Mesothelial cell of epicardium (in vitro differentiated cells): ENCODE measurements at regions not wholly inside any gene's neighbourhood (a gene's known extent, or its start where the extent isn't known, plus 50 kb on each side); places are given as distances from the start of the nearest gene placed in this dataset.
A peak's percentile ranks its signal among the peaks of the same experiment; 100 is the strongest.

Source experiments
- DNase-seq, 2 experiments: peaks; one replicate each; pipeline ENCODE4 v3.0.0; 2021; ENCODE audit warnings: low spot score in 2 of 2; ENCODE audit not compliant: unreplicated experiment in 2 of 2
- H3K27ac Mint-ChIP-seq: 2 replicates; pipeline ENCODE4 v1.8.0; 2021; ENCODE audit warnings: mixed read lengths
- H3K27me3 Mint-ChIP-seq: 2 replicates; pipeline ENCODE4 v1.8.0; 2021; ENCODE audit warnings: low read depth, mixed read lengths
- H3K36me3 Mint-ChIP-seq: 2 replicates; pipeline ENCODE4 v1.8.0; 2021; ENCODE audit warnings: mixed read lengths
- H3K4me1 Mint-ChIP-seq: 2 replicates; pipeline ENCODE4 v1.8.0; 2021; ENCODE audit warnings: mixed read lengths
- H3K4me3 Mint-ChIP-seq: 2 replicates; pipeline ENCODE4 v1.8.0; 2021; ENCODE audit warnings: mild to moderate bottlenecking, moderate library complexity, mixed read lengths
- H3K9me3 Mint-ChIP-seq: 2 replicates; pipeline ENCODE4 v1.8.0; 2021; ENCODE audit warnings: mixed read lengths
- CTCF ChIP-seq: fragments of 200-600 bp; sonication (generic); IDR thresholded peaks from one replicate; pipeline ENCODE4 v1.5.0; 2021; ENCODE audit warnings: antibody characterized with exemption; ENCODE audit not compliant: unreplicated experiment

GRCh38 chrX:22689290-22689689, 310.5 kb upstream of the DDX53 start:
- Mint-ChIP-seq H3K9me3 (peaks cover 31% of the 10 kb centered on the region), H3K4me1 (peaks cover 13% of the 10 kb centered on the region), H3K27me3 (no peaks in the 10 kb centered on the region), H3K36me3 (no peaks in the 10 kb centered on the region), H3K27ac (no peak overlapping the region), H3K4me3 (no peak overlapping the region)
- no peak for DNase-seq
- no peak for TF ChIP-seq CTCF

- Mint-ChIP-seq H3K4me1 (peaks cover 13% of the 10 kb centered on the region), H3K9me3 (peaks cover 38% of the 10 kb centered on the region), H3K36me3 (no peaks in the 10 kb centered on the region), H3K4me3 (no peak overlapping the region), H3K27me3 (no peaks in the 10 kb centered on the region), H3K27ac (no peak overlapping the region)
- no peak for TF ChIP-seq CTCF
- no peak for DNase-seq
These were observed 309.6 kb upstream of the DDX53 start for GRCh38 chrX:22690116-22690515.

GRCh38 chrX:22691966-22692565, 307.7 kb upstream of the DDX53 start:
- H3K9me3 Mint-ChIP-seq, result peaks cover 49% of the 10 kb centered on the region
- TF ChIP-seq CTCF, result no peak
- H3K36me3 Mint-ChIP-seq, result no peaks in the 10 kb centered on the region
- H3K27ac Mint-ChIP-seq, result no peak overlapping the region
- no peaks in the 10 kb centered on the region for H3K27me3 Mint-ChIP-seq
- H3K4me3 Mint-ChIP-seq, result no peak overlapping the region
- peaks cover 4% of the 10 kb centered on the region for H3K4me1 Mint-ChIP-seq
- DNase-seq, result no peak

- H3K36me3 Mint-ChIP-seq, result no peaks in the 10 kb centered on the region
- H3K9me3 Mint-ChIP-seq, result peaks cover 64% of the 10 kb centered on the region
- H3K4me3 Mint-ChIP-seq, result no peak overlapping the region
- H3K27ac Mint-ChIP-seq, result no peak overlapping the region
- DNase-seq, result no peak
- H3K4me1 Mint-ChIP-seq, result no peaks in the 10 kb centered on the region
- no peak for TF ChIP-seq CTCF
- H3K27me3 Mint-ChIP-seq, result no peaks in the 10 kb centered on the region
These were observed 301.6 kb upstream of the DDX53 start for GRCh38 chrX:22698151-22698550.

- H3K36me3 Mint-ChIP-seq, result peaks cover 2% of the 10 kb centered on the region
- no peak overlapping the region for H3K4me3 Mint-ChIP-seq
- no peaks in the 10 kb centered on the region for H3K4me1 Mint-ChIP-seq
- H3K27me3 Mint-ChIP-seq, result no peaks in the 10 kb centered on the region
- DNase-seq, result no peak
- H3K27ac Mint-ChIP-seq, result peak overlapping the region; percentile 60
- no peak for TF ChIP-seq CTCF
- H3K9me3 Mint-ChIP-seq, result peaks cover 69% of the 10 kb centered on the region
These were observed 300.1 kb upstream of the DDX53 start for GRCh38 chrX:22699581-22700091.

GRCh38 chrX:22712942-22713341, 286.8 kb upstream of the DDX53 start:
- Mint-ChIP-seq H3K9me3 (peaks cover 26% of the 10 kb centered on the region), H3K27me3 (no peaks in the 10 kb centered on the region), H3K4me1 (no peaks in the 10 kb centered on the region), H3K27ac (no peak overlapping the region), H3K4me3 (no peak overlapping the region), H3K36me3 (no peaks in the 10 kb centered on the region)
- no peak for DNase-seq
- TF ChIP-seq CTCF, result no peak
